Neural progenitor cell (in vitro differentiated cells): ENCODE measurements at regions not wholly inside any gene's neighbourhood (a gene's known extent, or its start where the extent isn't known, plus 50 kb on each side); places are given as distances from the start of the nearest gene placed in this dataset.
A peak's percentile ranks its signal among the peaks of the same experiment; 100 is the strongest.

Experiments
- DNase-seq: peaks from one replicate; pipeline ENCODE4 v3.0.0-alpha.2; 2016; ENCODE audit warnings: low spot score
- H2AFZ ChIP-seq: fragments of 200-600 bp; sonication (generic); replicated peaks from 2 replicates; pipeline ENCODE4 v1.6.1; 2016; ENCODE audit warnings: antibody characterized with exemption
- H3F3A ChIP-seq: fragments of 200-600 bp; sonication (generic); 2 replicates; pipeline ENCODE4 v1.6.1; 2016; ENCODE audit warnings: antibody characterized with exemption, low read depth
- H3K27ac ChIP-seq: fragments of 200-600 bp; sonication (generic); 2 replicates; pipeline ENCODE4 v1.5.1; 2016; ENCODE audit warnings: mild to moderate bottlenecking
- H3K27me3 ChIP-seq: fragments of 200-600 bp; sonication (generic); 2 replicates; pipeline ENCODE4 v1.6.1; 2016; ENCODE audit warnings: mild to moderate bottlenecking, moderate library complexity
- H3K36me3 ChIP-seq: fragments of 200-600 bp; sonication (generic); 2 replicates; pipeline ENCODE4 v1.5.1; 2016
- H3K4me1 ChIP-seq: fragments of 200-600 bp; sonication (generic); 2 replicates; pipeline ENCODE4 v1.6.1; 2016; ENCODE audit warnings: mixed run types
- H3K4me2 ChIP-seq: fragments of 200-600 bp; sonication (generic); 2 replicates; pipeline ENCODE4 v1.6.1; 2016
- H3K4me3 ChIP-seq: fragments of 200-600 bp; sonication (generic); 2 replicates; pipeline ENCODE4 v1.5.1; 2016
- H3K79me2 ChIP-seq: fragments of 200-600 bp; sonication (generic); 2 replicates; pipeline ENCODE4 v1.6.1; 2016; ENCODE audit warnings: low read depth
- H3K9ac ChIP-seq: fragments of 200-600 bp; sonication (generic); 2 replicates; pipeline ENCODE4 v1.6.1; 2016
- H3K9me3 ChIP-seq: fragments of 200-600 bp; sonication (generic); 2 replicates; pipeline ENCODE4 v1.5.1; 2016; ENCODE audit warnings: low read depth
- H4K20me1 ChIP-seq: fragments of 200-600 bp; sonication (generic); 2 replicates; pipeline ENCODE4 v1.6.1; 2016; ENCODE audit warnings: low read depth
- H3K27ac Mint-ChIP-seq: 3 replicates; pipeline ENCODE4 v1.8.0; 2021; ENCODE audit warnings: mixed read lengths
- H3K27me3 Mint-ChIP-seq: 2 replicates; pipeline ENCODE4 v1.8.0; 2022; ENCODE audit warnings: low read depth, mild to moderate bottlenecking, inconsistent platforms, moderate library complexity, mixed read lengths; ENCODE audit not compliant: insufficient read depth
- H3K36me3 Mint-ChIP-seq: 3 replicates; pipeline ENCODE4 v1.8.0; 2021; ENCODE audit warnings: mixed read lengths
- H3K4me1 Mint-ChIP-seq: 3 replicates; pipeline ENCODE4 v1.8.0; 2021; ENCODE audit warnings: mixed read lengths
- H3K4me3 Mint-ChIP-seq: 3 replicates; pipeline ENCODE4 v1.8.0; 2021; ENCODE audit warnings: mild to moderate bottlenecking, moderate library complexity, mixed read lengths
- H3K9me3 Mint-ChIP-seq: 3 replicates; pipeline ENCODE4 v1.8.0; 2020; ENCODE audit warnings: mixed read lengths
- CTCF ChIP-seq: fragments of 200-600 bp; sonication (generic); IDR thresholded peaks from 2 replicates; pipeline ENCODE4 v1.5.1; 2017; ENCODE audit warnings: antibody characterized with exemption, mild to moderate bottlenecking
- EZH2 ChIP-seq: fragments of 200-600 bp; sonication (generic); IDR thresholded peaks from 2 replicates; pipeline ENCODE4 v1.6.1; 2017; ENCODE audit warnings: antibody characterized with exemption, mild to moderate bottlenecking, moderate library complexity
- EZH2phosphoT487 ChIP-seq: fragments of 200-600 bp; sonication (generic); IDR thresholded peaks from 2 replicates; pipeline ENCODE4 v1.6.1; 2017; ENCODE audit warnings: antibody characterized with exemption

GRCh38 chr10:36183056-36183455, 541.0 kb upstream of the FZD8 start:
- DNase-seq = no peak
- H3K4me2 ChIP-seq = no peak overlapping the region
- Mint-ChIP-seq H3K9me3 (peaks cover 4% of the 10 kb centered on the region), H3K4me1 (peaks cover 38% of the 10 kb centered on the region), H3K4me3 (no peak overlapping the region), H3K27ac (no peak overlapping the region), H3K36me3 (peaks cover 2% of the 10 kb centered on the region), H3K27me3 (no peaks in the 10 kb centered on the region)
- H3K9me3 ChIP-seq = no peaks in the 10 kb centered on the region
- peaks cover 10% of the 10 kb centered on the region for H3K4me1 ChIP-seq
- no peak overlapping the region for H3K27ac ChIP-seq
- H2AFZ ChIP-seq = no peak overlapping the region
- H3K4me3 ChIP-seq = no peak overlapping the region
- no peaks in the 10 kb centered on the region for H3K79me2 ChIP-seq
- no peaks in the 10 kb centered on the region for H4K20me1 ChIP-seq
- H3K36me3 ChIP-seq = no peaks in the 10 kb centered on the region
- peaks cover 8% of the 10 kb centered on the region for H3K27me3 ChIP-seq
- no peak overlapping the region for H3K9ac ChIP-seq
- H3F3A ChIP-seq = peaks cover 6% of the 10 kb centered on the region
- no peak for TF ChIP-seq CTCF

- no peak overlapping the region for H3K27ac Mint-ChIP-seq
- H4K20me1 ChIP-seq = no peaks in the 10 kb centered on the region
- no peak for TF ChIP-seq EZH2phosphoT487
- TF ChIP-seq EZH2 = no peak
- no peak for TF ChIP-seq CTCF
Measured at GRCh38 chr10:36182606-36183005, 540.5 kb upstream of the FZD8 start.

GRCh38 chr10:36182179-36182566, 540.1 kb upstream of the FZD8 start:
- peaks cover 8% of the 10 kb centered on the region for H3K27me3 ChIP-seq
- no peak for DNase-seq
- Mint-ChIP-seq H3K27me3 (peaks cover under 1% of the 10 kb centered on the region), H3K27ac (peak overlapping the region; percentile 27), H3K4me1 (peaks cover 29% of the 10 kb centered on the region), H3K9me3 (peaks cover 4% of the 10 kb centered on the region), H3K36me3 (peaks cover 2% of the 10 kb centered on the region), H3K4me3 (no peak overlapping the region)
- H3K4me2 ChIP-seq = no peak overlapping the region
- TF ChIP-seq EZH2 (no peak), EZH2phosphoT487 (no peak), CTCF (no peak)
- no peak overlapping the region for H3K9ac ChIP-seq
- no peaks in the 10 kb centered on the region for H3K79me2 ChIP-seq
- H3K4me3 ChIP-seq = no peak overlapping the region
- no peaks in the 10 kb centered on the region for H3F3A ChIP-seq
- no peaks in the 10 kb centered on the region for H4K20me1 ChIP-seq
- no peak overlapping the region for H3K27ac ChIP-seq
- no peaks in the 10 kb centered on the region for H3K9me3 ChIP-seq
- H2AFZ ChIP-seq = no peak overlapping the region
- no peaks in the 10 kb centered on the region for H3K36me3 ChIP-seq
- peaks cover under 1% of the 10 kb centered on the region for H3K4me1 ChIP-seq

More at GRCh38 chr10:36182606-36183005, 540.5 kb upstream of the FZD8 start:
- DNase-seq = no peak
- H3K4me1 ChIP-seq = peaks cover 5% of the 10 kb centered on the region
- H3K4me3 Mint-ChIP-seq = no peak overlapping the region
- H3K9me3 Mint-ChIP-seq = peaks cover 4% of the 10 kb centered on the region
- no peaks in the 10 kb centered on the region for H3K9me3 ChIP-seq
- no peak overlapping the region for H3K27ac ChIP-seq
- H3K27me3 ChIP-seq = peaks cover 8% of the 10 kb centered on the region
- no peaks in the 10 kb centered on the region for H3K36me3 ChIP-seq
- H3K4me3 ChIP-seq = no peak overlapping the region
- H2AFZ ChIP-seq = no peak overlapping the region
- peaks cover 1% of the 10 kb centered on the region for H3F3A ChIP-seq
- no peaks in the 10 kb centered on the region for H3K79me2 ChIP-seq
- H3K36me3 Mint-ChIP-seq = peaks cover 2% of the 10 kb centered on the region
- peaks cover 33% of the 10 kb centered on the region for H3K4me1 Mint-ChIP-seq
- no peak overlapping the region for H3K4me2 ChIP-seq
- no peaks in the 10 kb centered on the region for H3K27me3 Mint-ChIP-seq
- H3K9ac ChIP-seq = no peak overlapping the region
